GM23338 (cell line): ENCODE measurements at regions not wholly inside any gene's neighbourhood (a gene's known extent, or its start where the extent isn't known, plus 50 kb on each side); places are given as distances from the start of the nearest gene placed in this dataset.

ENCODE experiments used
- ATAC-seq: fragments of 200-7000 bp; cut with Tn5 transposase; 3 replicates; pipeline ENCODE4 v1.9.1; 2020
- DNase-seq: peaks from one replicate; pipeline ENCODE4 v3.0.0-alpha.2; 2015; ENCODE audit warnings: low spot score
- H2AFZ ChIP-seq: fragments of 200-600 bp; sonication (generic); 2 replicates; pipeline ENCODE4 v1.8.0; 2016; ENCODE audit warnings: antibody characterized with exemption, mild to moderate bottlenecking, moderate library complexity
- H3F3A ChIP-seq: fragments of 200-600 bp; sonication (generic); replicated peaks from 2 replicates; pipeline ENCODE4 v1.8.0; 2017; ENCODE audit warnings: antibody characterized with exemption, mixed run types, low read depth
- H3K27ac ChIP-seq: fragments of 200-600 bp; sonication (generic); 2 replicates; pipeline ENCODE4 v1.6.1; 2016; ENCODE audit warnings: low read depth
- H3K27me3 ChIP-seq: fragments of 200-600 bp; sonication (generic); 2 replicates; pipeline ENCODE4 v1.8.0; 2016; ENCODE audit warnings: mild to moderate bottlenecking, mixed run types, moderate library complexity; ENCODE audit not compliant: insufficient read depth
- H3K36me3 ChIP-seq: fragments of 200-600 bp; sonication (generic); 2 replicates; pipeline ENCODE4 v1.8.0; 2016; ENCODE audit warnings: mild to moderate bottlenecking; ENCODE audit not compliant: insufficient read depth
- H3K4me1 ChIP-seq: fragments of 200-600 bp; sonication (generic); 2 replicates; pipeline ENCODE4 v1.8.0; 2016; ENCODE audit warnings: mild to moderate bottlenecking, moderate library complexity; ENCODE audit not compliant: insufficient read depth
- H3K4me2 ChIP-seq: fragments of 200-600 bp; sonication (generic); 2 replicates; pipeline ENCODE4 v1.7.1; 2017; ENCODE audit warnings: mixed run types
- H3K4me3 ChIP-seq: fragments of 200-600 bp; sonication (generic); 2 replicates; pipeline ENCODE4 v1.6.1; 2016; ENCODE audit warnings: mixed run types
- H3K79me2 ChIP-seq: fragments of 200-600 bp; sonication (generic); replicated peaks from 2 replicates; pipeline ENCODE4 v1.8.0; 2017; ENCODE audit warnings: mild to moderate bottlenecking; ENCODE audit not compliant: insufficient read depth
- H3K9me2 ChIP-seq: fragments of 200-600 bp; sonication (generic); 2 replicates; pipeline ENCODE4 v1.8.0; 2017; ENCODE audit not compliant: insufficient read depth
- H4K20me1 ChIP-seq: fragments of 200-600 bp; sonication (generic); replicated peaks from 2 replicates; pipeline ENCODE4 v1.8.0; 2017; ENCODE audit warnings: mild to moderate bottlenecking; ENCODE audit not compliant: insufficient read depth
- H3K27ac Mint-ChIP-seq: 2 replicates; pipeline ENCODE4 v1.8.0; 2020; ENCODE audit warnings: inconsistent platforms, mild to moderate bottlenecking, moderate library complexity, mixed read lengths
- H3K27me3 Mint-ChIP-seq: 3 replicates; pipeline ENCODE4 v1.8.0; 2022; ENCODE audit warnings: low read depth, mild to moderate bottlenecking, moderate library complexity, mixed read lengths, inconsistent platforms; ENCODE audit not compliant: insufficient read depth, poor library complexity
- H3K36me3 Mint-ChIP-seq: 3 replicates; pipeline ENCODE4 v1.8.0; 2021; ENCODE audit warnings: low read depth, mild to moderate bottlenecking, inconsistent platforms, moderate library complexity, mixed read lengths
- H3K4me1 Mint-ChIP-seq: 3 replicates; pipeline ENCODE4 v1.8.0; 2020; ENCODE audit warnings: mild to moderate bottlenecking, inconsistent platforms, mixed read lengths
- H3K4me3 Mint-ChIP-seq: 3 replicates; pipeline ENCODE4 v1.8.0; 2021; ENCODE audit warnings: moderate library complexity, mild to moderate bottlenecking, inconsistent platforms, mixed read lengths
- H3K9me3 Mint-ChIP-seq: 3 replicates; pipeline ENCODE4 v1.8.0; 2020; ENCODE audit warnings: moderate library complexity, mild to moderate bottlenecking, inconsistent platforms, mixed read lengths
- CREB1 ChIP-seq: fragments of 250-450 bp; sonication (Bioruptor Pico); IDR thresholded peaks from 2 replicates; pipeline ENCODE4 v1.5.0; 2020; ENCODE audit warnings: low read depth, mild to moderate bottlenecking, moderate library complexity
- CTCF ChIP-seq, 2 experiments: fragments of 200-600 bp in 1 of 2; sonication (generic) in 1 of 2; conservative IDR thresholded peaks; 2 replicates each; pipeline versions ENCODE4 v1.5.1 to v1.6.1; 2016 to 2017; ENCODE audit warnings: antibody characterized with exemption in 2 of 2, low read depth in 2 of 2, mild to moderate bottlenecking in 2 of 2, moderate library complexity in 1 of 2
- ETS1 ChIP-seq: IDR thresholded peaks from 2 replicates; pipeline ENCODE4 v1.6.1; 2016; ENCODE audit warnings: antibody characterized with exemption
- EZH2 ChIP-seq: fragments of 200-600 bp; sonication (generic); IDR thresholded peaks from one replicate; pipeline ENCODE4 v1.8.0; 2017; ENCODE audit warnings: antibody characterized with exemption, mild to moderate bottlenecking, low read depth; ENCODE audit not compliant: unreplicated experiment
- EZH2phosphoT487 ChIP-seq: fragments of 200-600 bp; sonication (generic); IDR thresholded peaks from one replicate; pipeline ENCODE4 v1.8.1; 2018; ENCODE audit warnings: antibody characterized with exemption; ENCODE audit not compliant: unreplicated experiment
- NANOG ChIP-seq: IDR thresholded peaks from 2 replicates; pipeline ENCODE4 v1.6.1; 2016; ENCODE audit warnings: antibody characterized with exemption, borderline replicate concordance
- POLR2AphosphoS5 ChIP-seq: IDR thresholded peaks from 2 replicates; pipeline ENCODE4 v1.6.1; 2016; ENCODE audit warnings: antibody characterized with exemption, low read depth
- REST ChIP-seq: IDR thresholded peaks from one replicate; pipeline ENCODE4 v1.6.1; 2018; ENCODE audit warnings: antibody characterized with exemption; ENCODE audit not compliant: unreplicated experiment
- STAT1 ChIP-seq: IDR thresholded peaks from one replicate; pipeline ENCODE4 v1.6.1; 2016; ENCODE audit warnings: antibody characterized with exemption; ENCODE audit not compliant: unreplicated experiment
- ZNF114 ChIP-seq: fragments of 250-450 bp; sonication (Bioruptor Pico); IDR thresholded peaks from 2 replicates; pipeline ENCODE4 v1.5.0; 2020; ENCODE audit warnings: mild to moderate bottlenecking, moderate library complexity
- ZNF331 ChIP-seq: fragments of 250-450 bp; sonication (Bioruptor Pico); IDR thresholded peaks from 2 replicates; pipeline ENCODE4 v1.5.0; 2020; ENCODE audit warnings: low read depth, mild to moderate bottlenecking, moderate library complexity
- ZNF462 ChIP-seq: fragments of 250-450 bp; sonication (Bioruptor Pico); IDR thresholded peaks from 2 replicates; pipeline ENCODE4 v1.5.0; 2020; ENCODE audit warnings: mild to moderate bottlenecking, moderate library complexity

GRCh38 chr7:17412883-17413282 lies 114.4 kb downstream of the AHR start (continued):
- no peak for TF ChIP-seq REST
- no peak for TF ChIP-seq ZNF331 (CRISPR knock-in tag)
- no peak for TF ChIP-seq ZNF114 (CRISPR knock-in tag)
- no peak for TF ChIP-seq POLR2AphosphoS5
- no peak for TF ChIP-seq STAT1
- TF ChIP-seq ETS1: no peak

GRCh38 chr7:17415955-17416354 lies 117.5 kb downstream of the AHR start:
- H3K27me3 Mint-ChIP-seq: no peaks in the 10 kb centered on the region
- DNase-seq (no peak), ATAC-seq (no peak)
- no peaks in the 10 kb centered on the region for H3F3A ChIP-seq
- no peaks in the 10 kb centered on the region for H3K9me3 Mint-ChIP-seq
- H3K4me3 ChIP-seq: no peak overlapping the region
- H3K4me1 ChIP-seq: no peaks in the 10 kb centered on the region
- H3K36me3 Mint-ChIP-seq: no peaks in the 10 kb centered on the region
- no peak overlapping the region for H3K4me3 Mint-ChIP-seq
- H3K27me3 ChIP-seq: no peaks in the 10 kb centered on the region
- H3K27ac ChIP-seq: no peak overlapping the region
- no peaks in the 10 kb centered on the region for H4K20me1 ChIP-seq
- H2AFZ ChIP-seq: no peak overlapping the region
- H3K4me2 ChIP-seq: no peak overlapping the region
- H3K79me2 ChIP-seq: no peaks in the 10 kb centered on the region
- H3K9me2 ChIP-seq: no peaks in the 10 kb centered on the region
- H3K36me3 ChIP-seq: no peaks in the 10 kb centered on the region
- no peaks in the 10 kb centered on the region for H3K4me1 Mint-ChIP-seq
- no peak overlapping the region for H3K27ac Mint-ChIP-seq
- no peak for TF ChIP-seq EZH2phosphoT487
- TF ChIP-seq ZNF462: no peak
- no peak for TF ChIP-seq CTCF (conservative IDR thresholded peaks at IDR 0.05; ENCODE audit: low read depth in 2 of 2)
- no peak for TF ChIP-seq NANOG
- no peak for TF ChIP-seq EZH2
- no peak for TF ChIP-seq ZNF114 (CRISPR knock-in tag)
- TF ChIP-seq STAT1: no peak
- no peak for TF ChIP-seq CREB1
- TF ChIP-seq ETS1: no peak
